ENCODE measurements at regions not wholly inside any gene's neighbourhood (a gene's known extent, or its start where the extent isn't known, plus 50 kb on each side); places are given as distances from the start of the nearest gene placed in this dataset.

DNA sequence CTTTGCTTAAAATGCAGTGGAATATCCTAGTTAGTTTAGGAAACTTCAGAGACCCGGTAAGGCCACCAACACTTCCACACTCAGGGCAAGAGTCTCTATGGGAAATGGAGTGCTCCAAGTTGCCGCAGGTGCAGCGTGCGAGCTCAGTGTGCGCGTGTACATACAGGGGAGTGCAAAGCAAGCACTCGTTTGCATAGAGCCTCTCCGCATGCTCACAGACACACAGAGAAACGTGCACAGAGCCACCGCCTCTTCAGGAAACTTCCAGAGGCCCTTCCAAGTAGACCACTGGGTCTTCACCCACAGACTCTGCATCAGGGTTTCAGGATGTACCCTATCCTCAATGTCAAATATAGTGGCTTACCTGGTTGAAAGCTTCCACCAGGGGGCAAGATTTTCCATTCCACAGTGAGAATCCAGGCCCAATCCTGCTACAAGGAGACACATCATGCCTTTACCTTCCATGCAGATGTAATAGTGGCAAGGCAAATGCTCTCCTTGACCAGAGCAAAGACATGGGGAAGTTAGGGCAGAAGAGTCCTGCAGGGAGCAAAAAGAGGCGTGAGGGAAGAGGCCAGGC lies 513.0 kb upstream of the MYT1L start:
- no peak for DNase-seq

DNA sequence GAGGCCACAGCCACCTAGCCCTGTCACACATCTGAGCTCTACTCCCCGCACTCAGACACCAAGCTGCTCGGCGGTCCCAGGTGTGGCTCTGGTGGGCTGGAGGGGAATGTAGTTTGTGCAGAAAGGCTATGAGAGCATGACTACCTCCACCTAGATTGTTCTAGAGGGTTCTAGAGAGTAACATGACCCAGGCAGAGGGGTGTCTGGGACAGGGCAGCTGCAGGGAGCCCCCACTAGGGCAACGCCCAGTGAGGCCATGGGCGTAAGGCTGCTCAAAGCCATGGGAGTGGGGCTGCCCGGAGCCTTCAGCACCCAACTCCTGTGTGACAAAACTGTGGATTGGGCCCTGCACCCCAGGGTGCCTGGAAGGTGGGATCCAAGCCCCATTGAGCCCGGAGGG lies 511.4 kb upstream of the MYT1L start:
- no peak for DNase-seq

DNA sequence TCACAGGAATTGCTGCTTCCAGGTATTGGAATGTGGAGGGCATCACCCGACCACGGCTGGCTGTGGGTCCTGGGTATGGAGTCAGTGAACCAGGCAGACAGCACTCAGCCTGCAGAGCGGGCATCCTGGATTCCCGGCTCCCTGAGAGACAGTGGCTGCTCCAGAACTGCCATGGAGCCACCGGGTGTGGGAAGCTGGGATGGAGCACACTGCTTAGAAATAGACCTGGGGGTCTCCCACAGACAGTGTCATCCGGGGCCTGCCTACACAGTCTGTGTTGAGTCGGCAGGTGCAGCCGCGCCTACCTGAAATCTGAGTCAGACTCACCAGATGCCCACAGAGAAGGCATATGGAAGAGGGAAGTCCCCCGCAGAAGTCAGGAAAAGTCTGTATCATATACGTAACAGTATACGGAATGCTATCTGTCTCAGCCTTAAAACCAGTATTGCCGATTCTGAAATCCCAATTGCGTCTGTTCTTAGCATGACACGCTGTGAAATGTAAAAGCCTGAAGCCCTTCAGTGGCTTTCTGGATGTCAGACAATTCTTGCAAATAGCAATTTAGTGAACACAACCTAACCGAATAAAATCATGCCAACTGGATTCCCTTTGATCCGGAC lies 509.7 kb upstream of the MYT1L start:
- no peak for DNase-seq

DNA sequence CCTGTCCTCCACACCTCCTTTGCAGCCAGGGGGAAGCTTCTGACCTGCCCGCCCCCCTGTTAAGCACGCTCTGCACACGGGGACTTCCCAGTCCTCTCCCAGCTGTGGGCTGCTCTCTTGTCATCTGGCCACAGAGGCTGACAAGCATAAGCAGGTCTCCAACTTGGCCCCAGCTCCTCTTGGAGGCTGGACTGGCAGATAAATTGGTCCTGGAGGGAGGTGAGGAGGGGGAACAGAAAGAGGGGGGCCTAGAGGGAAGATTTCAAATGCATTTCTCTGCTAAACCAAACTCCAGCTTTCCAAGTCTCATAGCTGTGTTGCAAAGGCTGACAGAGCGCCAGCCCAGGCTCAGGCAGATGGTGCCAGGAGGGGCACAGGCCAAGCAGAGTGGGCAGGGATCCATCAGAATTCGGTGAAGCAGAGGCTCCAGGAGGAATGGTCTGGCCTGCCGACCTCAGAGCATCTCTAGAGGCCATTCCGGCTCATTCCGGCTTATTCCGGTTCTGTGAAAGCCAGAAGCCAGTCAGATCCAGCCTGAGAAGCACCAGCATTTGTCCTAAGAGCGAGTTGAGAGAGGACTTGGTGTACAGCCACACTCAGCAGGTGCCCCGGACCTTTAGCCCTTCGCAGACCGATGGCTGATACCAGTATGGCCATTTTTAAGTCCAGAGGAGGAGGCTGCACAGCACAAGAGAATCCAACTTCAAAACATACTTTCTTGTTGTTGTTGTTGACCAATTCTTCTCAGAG lies 508.9 kb upstream of the MYT1L start:
- no peak for DNase-seq

DNA sequence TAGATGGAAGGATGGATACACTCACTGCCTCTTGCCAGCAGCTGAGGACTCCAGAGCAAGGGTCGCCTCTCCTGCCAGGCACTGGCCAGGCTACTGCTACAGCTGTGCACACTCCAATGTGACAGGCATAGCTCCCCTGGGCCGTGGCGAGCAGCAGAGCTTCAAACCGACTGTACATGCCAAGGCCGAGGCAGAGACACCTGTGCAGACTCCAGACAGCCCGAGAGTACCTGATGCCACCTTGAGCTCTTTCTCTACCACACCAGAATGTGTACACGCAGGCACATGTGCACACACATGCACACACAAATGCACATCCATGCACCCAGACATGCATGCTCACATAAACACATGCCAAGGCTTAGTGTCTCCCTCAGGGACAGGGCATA lies 508.3 kb upstream of the MYT1L start:
- no peak for DNase-seq

DNA sequence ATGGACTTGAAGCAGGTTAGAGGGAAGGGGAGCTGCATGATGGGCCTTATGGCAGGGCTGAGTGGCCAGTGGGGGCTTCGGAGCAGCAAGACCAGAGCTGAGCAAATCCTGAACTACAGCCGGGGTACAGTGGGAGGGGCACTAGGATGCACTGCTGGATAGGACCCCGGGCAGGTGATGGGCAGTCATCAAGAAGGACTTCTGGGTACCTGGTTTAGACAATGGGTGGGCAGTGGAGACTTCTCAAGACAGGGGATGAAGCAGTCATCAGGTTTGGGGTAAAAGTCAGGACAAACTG lies 507.4 kb upstream of the MYT1L start:
- no peak for DNase-seq

DNA sequence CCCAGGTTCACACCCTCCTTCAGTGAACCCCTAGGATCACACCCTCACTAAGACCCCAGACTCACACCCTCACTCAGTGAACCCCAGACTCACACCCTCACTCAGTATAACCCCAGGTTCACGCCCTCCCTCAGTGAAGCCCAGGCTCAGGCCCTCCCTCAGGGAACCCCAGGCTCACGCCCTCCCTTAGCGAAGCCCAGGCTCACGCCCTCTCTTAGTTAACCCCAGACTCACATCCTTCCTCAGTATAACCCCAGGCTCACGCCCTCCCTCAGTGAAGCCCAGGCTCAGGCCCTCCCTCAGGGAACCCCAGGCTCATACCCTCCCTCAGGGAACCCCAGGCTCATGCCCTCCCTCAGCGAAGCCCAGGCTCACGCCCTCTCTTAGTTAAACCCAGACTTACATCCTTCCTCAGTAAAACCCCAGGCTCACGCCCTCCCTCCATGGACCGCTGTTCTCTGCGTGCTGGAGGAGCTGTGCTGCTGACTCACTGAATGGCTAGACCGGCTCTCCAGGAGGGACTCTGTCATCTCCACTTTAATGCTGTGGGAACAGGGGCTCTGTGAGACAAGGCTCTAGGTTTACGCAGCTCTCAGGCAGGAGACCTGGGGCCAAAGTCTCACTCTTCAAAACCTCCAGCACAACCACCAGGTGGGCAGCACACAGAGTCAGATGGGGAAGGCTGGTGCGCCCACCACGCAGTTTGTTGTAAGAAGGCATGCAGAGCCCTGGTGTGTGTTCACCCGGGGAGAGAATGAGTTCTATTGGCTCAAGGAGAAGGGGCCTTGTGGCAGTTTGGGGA lies 506.9 kb upstream of the MYT1L start:
- no peak for DNase-seq

DNA sequence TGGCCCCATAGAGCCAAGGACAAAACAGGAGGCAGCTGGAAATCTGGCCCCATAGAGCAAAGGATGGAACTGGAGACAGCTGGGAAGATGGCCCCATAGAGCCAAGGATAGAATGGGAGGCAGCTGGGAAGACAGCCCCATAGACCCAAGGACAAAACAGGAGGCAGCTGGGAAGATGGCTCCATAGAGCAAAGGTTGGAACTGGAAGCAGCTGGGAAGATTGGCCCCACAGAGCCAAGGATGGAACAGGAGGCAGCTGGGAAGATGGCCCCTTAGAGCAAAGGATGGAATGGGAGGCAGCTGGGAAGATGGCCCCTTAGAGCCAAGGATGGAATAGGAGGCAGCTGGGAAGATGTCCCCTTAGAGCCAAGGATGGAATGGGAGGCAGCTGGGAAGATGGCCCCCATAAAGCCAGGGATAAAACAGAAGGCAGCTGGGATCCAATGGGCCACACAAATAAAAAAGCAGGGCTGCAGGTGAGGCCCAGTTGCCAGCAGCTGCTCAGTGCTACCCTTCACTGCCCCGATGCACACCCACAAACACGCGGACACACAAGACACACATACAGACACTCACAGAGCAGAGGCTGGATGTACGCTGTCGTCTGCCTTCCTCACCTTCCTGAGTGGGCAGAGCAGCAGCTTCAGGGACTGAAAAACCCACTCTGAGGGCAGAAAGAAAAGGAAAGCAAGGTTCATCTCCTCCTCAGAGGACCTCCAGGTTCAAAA lies 505.4 kb upstream of the MYT1L start:
- DNase-seq, result no peak

DNA sequence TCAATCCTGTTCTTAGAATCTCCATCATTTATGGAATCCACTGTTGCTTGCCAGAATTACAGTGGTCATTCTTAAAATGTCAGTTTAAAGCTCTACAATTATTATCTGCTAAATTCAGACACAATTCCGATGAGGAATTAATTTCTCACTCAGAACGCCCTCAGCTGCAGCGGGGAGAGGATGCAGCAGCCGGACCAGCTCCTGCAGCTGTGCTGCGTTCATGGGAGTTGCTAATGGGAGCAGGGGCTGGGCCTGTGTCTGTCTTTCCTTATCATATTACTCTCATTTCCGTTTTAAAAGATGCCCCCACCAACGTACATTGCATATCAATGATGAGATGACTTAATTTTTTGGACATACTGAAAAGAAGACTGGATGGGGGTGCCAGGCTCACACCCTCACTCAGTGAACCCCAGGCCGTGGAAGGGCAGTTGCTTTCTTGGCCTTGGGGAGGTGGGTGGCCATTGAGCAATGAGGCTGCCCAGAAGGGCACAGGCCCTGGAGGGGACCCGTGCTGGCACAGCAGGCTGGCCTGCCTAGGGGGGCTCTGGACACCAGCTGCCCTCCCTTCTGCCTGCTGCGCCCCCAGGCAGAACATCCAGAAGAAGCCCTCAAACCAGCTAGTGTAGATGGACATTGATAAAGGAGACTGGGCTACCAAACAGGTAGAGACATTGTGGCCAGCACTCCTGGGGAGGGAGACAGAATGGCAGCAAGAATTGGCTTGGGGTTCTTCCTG lies 503.6 kb upstream of the MYT1L start:
- DNase-seq, result no peak

DNA sequence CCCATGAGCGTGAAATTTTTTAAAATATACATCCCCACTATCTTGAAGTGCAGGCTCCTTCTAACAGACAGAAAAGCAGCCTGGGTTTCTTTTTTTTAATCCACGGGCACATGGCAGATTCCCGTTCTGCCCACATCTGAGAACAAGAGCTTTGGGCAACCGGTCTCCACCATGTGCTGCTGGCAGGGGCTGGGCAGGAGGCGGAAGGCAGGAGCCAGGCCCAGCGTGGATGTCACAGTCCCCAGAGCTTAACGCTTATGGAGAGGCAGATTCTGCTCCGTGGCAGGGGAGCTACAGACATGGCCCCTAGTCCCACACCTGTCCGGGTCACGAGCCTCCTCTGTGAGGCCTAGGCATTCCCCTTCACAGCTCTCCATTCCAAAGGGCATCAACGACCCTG lies 503.0 kb upstream of the MYT1L start:
- DNase-seq, result no peak

DNA sequence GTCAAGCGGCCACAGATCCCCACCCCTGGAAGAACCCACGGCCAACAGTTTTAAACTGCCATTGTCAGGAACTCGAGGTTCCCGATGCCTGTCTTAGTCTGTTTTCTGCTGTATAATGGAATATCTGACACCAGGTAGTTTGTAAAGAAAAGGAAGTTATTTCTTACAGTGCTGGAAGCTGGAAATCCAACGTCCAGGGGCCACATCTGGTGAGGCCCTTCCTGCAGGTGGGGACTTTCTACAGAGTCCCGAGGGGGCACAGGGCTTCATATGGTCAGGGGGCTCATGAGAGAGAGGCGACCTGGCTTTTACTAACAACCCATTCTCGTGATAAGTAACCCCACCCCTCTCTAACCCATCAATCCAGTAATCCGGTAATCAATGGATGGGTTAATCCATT lies 501.6 kb upstream of the MYT1L start:
- no peak for DNase-seq

DNA sequence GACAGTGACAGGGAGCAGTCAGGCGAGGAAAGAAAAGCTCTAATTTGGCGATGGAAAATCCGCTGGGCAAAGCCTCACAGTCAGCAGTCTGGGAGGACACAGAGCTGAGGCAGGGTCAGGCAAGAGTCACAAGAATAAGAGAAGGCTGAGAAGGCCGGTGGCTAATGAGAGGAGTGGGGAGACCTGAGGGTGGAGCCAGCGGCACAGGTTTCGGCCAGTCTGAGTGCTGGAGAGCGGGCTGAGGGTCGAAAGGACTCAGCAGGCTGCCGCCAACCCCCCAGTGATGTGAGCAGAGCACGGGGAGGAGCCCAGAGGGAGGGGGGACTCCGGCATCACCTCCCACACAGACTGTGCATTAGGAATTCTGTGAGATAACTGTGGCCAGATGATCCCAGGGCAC lies 500.6 kb upstream of the MYT1L start:
- DNase-seq, result no peak

DNA sequence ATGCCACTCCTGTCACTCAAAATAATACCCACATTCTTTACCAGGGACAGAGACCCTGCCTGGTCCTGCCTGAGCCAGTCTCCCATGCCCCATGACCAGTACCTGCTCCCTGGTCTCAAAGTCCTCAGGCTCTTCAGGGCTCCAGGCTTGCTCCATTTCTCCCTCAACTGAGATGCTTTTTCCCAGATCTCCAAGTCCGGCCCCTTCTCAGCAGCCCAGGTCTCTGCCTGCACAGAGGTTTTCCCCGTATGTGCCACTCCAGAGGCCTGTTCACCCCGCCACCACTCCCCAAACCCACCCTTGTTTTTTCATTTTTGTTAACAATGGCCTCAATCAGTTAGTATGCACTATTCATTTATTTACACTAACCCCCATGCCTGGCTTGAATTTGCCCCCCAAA lies 499.5 kb upstream of the MYT1L start:
- DNase-seq, result no peak

DNA sequence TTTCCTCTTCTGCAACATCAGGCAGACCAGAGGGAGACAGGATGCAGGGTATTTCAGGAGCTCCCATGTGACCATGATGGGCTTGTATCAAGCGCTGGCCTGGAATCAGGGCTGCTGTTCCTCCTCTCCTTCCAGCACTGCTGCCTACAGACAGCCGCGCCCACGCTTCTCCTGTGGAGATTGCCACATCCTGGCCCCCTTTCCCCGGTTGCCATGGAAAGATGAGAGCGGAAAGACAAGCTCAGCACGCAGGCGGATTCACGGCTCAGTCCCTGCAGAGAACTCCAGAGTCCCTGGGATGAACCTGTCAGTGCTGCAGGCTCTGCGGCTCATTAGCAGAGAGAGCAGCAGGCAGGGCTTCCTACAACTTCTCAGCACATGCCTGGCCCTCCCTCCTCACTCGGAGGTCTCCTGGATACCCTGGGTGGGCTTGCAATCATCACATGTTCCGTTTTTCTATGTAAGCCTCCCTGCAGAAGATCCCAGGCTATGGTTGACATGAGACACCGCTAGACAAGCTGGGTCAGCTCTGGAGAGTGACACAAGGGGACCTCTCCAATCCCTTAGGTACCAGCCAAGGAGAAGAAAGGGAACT lies 497.8 kb upstream of the MYT1L start:
- no peak for DNase-seq

DNA sequence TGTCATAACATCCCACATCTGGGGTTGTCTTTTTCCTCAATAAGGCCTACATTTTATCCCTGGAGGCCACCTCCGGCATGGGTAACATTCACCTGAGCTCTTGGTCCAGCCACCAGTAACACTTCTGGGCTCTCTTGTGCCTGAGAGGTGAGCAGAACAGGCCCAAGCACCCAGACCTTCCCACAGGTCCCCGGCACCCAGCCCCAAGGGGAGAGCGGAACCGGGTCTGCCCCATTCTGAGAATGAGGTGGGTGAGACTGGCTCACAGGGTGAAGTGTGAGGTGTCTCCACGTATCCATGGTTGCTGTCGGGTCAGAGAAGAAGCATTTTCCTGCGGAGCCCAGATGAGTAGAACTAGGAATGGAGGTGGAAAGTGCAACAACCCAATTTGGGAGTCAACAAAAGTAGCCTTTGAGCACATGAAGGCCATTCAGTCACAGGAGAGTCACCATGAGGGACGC lies 496.7 kb upstream of the MYT1L start:
- DNase-seq, result no peak

DNA sequence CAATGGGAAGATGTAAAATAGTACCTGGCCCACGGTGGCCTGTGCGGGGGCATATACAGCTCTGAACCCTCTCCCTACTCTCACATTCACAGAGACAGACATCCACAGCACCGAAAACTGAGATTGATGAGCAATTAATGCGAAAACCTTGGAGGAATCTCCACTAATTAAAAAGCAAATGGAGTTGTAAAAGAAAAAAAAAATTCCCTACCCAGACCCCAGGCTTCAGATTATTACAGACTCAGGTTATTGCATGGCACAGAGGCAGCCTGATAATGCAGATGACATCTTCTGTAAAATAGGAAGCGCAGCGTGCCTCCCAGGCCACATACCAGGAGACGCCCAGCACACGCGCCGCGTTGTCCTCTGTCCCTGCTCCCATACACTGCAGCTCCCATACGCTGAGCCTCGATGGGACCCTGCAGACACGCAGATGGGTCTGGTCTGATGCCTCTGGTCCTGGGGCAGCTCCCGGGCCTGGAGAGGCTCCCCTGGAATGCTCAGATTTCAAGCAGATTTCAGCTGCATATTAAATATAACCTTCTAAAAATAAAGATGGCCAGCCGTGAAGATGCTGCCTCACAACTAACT lies 496.1 kb upstream of the MYT1L start:
- no peak for DNase-seq

DNA sequence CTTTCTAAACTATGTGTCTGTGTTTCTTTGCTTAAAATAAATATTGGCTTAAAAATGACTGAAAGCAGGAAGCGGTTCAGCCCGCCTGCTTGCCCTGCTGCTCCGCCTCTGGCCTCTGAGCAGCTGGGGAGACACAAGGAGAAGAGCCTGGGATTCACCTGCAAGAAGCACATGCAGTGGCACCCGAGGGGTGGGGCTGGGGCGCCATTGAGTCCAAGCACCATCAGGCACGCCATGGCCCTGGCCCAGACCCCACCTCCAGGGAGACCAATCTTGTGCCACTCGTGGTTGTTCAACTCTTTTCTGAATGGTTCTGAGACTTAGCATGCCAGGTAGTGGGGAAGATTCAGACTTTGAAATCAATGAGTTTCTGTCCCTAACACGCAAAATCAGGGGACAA lies 495.5 kb upstream of the MYT1L start:
- no peak for DNase-seq

DNA sequence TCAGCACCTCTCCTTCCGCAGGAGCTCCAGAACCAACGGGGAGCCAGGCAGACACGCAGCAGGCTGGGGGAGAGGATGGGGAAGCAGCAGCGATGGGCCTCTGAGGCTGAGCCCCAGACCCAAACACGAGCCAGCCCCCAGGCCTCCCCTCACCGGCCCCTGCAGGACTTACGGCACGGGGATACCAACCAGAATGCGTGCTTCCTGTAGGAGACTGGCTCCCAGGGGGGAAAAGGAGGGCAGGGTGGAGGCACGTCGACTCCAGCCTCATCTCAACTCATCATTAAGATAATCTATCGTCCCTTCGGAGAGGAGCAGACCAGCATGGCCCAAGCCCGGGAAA lies 495.1 kb upstream of the MYT1L start:
- no peak for DNase-seq

DNA sequence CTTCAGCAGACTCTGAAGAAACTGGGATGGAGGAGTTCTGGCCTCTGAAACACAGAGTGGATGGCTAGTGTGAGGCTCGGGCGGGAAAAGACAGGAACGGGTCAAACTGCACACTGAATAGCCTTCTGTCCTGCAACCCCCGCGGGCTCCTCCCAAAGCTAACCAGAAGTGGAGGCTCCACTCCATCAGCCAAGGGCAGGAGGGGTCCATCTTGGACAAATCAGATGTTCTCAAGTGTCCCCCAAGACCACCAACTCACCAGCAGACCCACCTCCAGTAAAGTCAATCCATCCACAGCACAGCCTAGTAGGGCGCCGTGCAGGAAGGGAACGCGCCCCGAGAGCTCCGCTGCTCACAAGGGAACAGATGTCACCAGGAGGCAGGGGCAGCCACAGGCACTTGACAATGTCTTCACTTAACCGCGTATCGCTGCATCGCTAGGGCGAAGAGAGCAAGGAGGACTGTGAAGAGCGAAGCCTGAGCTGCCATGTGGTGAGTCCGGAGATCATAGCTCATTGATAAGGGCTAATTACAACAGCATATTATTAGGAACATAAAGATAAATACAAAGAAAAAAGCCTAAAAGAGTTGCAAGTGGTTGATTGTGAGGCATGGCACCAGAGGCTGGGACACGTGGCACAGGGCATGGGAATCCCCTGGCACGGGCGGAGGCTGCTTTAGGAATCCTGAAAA lies 494.6 kb upstream of the MYT1L start:
- no peak for DNase-seq

DNA sequence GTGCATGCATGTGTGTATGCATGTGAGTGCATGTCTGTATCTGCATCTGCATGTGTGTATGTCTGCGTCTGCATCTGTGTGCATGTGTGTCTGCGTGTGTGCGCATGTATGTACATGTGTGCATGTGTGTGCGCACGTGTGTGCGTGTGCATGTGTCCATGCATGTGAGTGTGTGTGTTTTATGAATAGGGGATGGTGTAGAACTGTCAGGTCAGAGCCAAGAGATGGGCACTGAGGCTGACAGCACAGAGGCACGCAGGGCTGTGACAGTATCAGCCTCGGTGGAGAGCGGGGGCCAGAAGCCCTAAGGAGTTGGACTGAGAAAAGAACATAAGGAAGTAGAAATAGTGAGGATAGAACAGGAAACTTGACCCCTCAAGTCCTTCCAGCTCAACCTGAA lies 494.0 kb upstream of the MYT1L start:
- DNase-seq, result no peak

DNA sequence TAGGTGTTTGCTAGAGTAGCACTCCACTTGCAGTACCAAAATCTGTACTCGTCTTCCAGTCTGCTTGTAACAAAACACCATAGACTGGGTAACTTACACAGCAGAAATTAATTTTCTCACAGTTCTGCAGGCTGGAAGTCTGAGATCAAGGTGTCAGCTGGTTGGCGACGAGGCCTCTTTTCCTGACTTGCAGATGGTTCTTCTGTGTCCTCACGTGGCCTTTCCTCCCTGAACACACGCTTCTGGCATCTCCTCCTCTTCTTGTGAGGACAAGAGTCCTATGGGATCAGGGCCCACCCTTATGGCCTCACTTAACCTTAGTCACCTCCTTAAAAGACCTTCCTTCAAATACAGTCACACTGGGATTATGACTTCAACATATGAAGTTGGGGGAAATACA lies 493.5 kb upstream of the MYT1L start:
- no peak for DNase-seq

All from stimulated activated CD4-positive, alpha-beta T cell treated with anti-CD3 and anti-CD28 coated beads, Interleukin-12 subunit alpha, Interleukin-12 subunit beta, amount 100 ng/mL, for 4 hours (primary cell).